Tibial nerve (tissue), 4 donors: ENCODE measurements at regions not wholly inside any gene's neighbourhood (a gene's known extent, or its start where the extent isn't known, plus 50 kb on each side); places are given as distances from the start of the nearest gene placed in this dataset.

Experiments used
- DNase-seq, 2 donors: peaks; one replicate each; pipeline ENCODE4 v3.0.0-alpha.2; 2019; ENCODE audit warnings: low spot score in 2 of 2
- H3K27ac ChIP-seq, 4 donors: fragments of 200-600 bp; sonication (generic) in 3 of 4; one replicate each; pipeline ENCODE4 v1.5.1; 2017 to 2019; ENCODE audit warnings: mild to moderate bottlenecking in 1 of 4
- H3K27me3 ChIP-seq, 2 donors: fragments of 200-600 bp; sonication (generic) in 1 of 2; one replicate each; pipeline versions ENCODE4 v1.5.1 to v1.6.0; 2017 to 2019
- H3K36me3 ChIP-seq, 3 donors: fragments of 200-600 bp; sonication (generic); one replicate each; pipeline ENCODE4 v1.5.1; 2018 to 2019
- H3K4me1 ChIP-seq, 4 donors: fragments of 200-600 bp; sonication (generic) in 3 of 4; one replicate each; pipeline ENCODE4 v1.5.1; 2017 to 2019
- H3K4me3 ChIP-seq, 4 donors: fragments of 200-600 bp; sonication (generic) in 3 of 4; one replicate each; pipeline ENCODE4 v1.5.1; 2017 to 2019; ENCODE audit warnings: mild to moderate bottlenecking in 1 of 4, moderate library complexity in 1 of 4
- H3K9me3 ChIP-seq, 4 donors: fragments of 200-600 bp; sonication (generic) in 3 of 4; one replicate each; pipeline ENCODE4 v1.5.1; 2017 to 2019
- EP300 ChIP-seq, 2 donors: sonication (generic); formaldehyde crosslinking; IDR thresholded peaks; one replicate each; pipeline ENCODE4 v1.6.1; 2017; ENCODE audit warnings: antibody characterized with exemption in 2 of 2, mild to moderate bottlenecking in 1 of 2
- POLR2A ChIP-seq, 2 donors: fragments of 450-650 bp; IDR thresholded peaks; one replicate each; pipeline ENCODE4 v1.6.1; 2017; ENCODE audit warnings: antibody characterized with exemption in 2 of 2, mild to moderate bottlenecking in 2 of 2, moderate library complexity in 2 of 2
- WGBS, 2 donors: methylation state at CpG; one replicate each; pipeline ENCODE4 v1.1.5; 2018; 5-methylcytosine and 5-hydroxymethylcytosine counted together
- TF ChIP-seq, protein P1 (sequence below), 5 experiments: fragments of 200-600 bp in 3 of 5; fragments of 450-650 bp in 2 of 5; sonication (generic) in 3 of 5; IDR thresholded peaks; one replicate each; pipeline ENCODE4 v1.5.1; 2016 to 2019; ENCODE audit warnings: antibody characterized with exemption in 5 of 5, mild to moderate bottlenecking in 3 of 5, moderate library complexity in 2 of 5

DNA sequence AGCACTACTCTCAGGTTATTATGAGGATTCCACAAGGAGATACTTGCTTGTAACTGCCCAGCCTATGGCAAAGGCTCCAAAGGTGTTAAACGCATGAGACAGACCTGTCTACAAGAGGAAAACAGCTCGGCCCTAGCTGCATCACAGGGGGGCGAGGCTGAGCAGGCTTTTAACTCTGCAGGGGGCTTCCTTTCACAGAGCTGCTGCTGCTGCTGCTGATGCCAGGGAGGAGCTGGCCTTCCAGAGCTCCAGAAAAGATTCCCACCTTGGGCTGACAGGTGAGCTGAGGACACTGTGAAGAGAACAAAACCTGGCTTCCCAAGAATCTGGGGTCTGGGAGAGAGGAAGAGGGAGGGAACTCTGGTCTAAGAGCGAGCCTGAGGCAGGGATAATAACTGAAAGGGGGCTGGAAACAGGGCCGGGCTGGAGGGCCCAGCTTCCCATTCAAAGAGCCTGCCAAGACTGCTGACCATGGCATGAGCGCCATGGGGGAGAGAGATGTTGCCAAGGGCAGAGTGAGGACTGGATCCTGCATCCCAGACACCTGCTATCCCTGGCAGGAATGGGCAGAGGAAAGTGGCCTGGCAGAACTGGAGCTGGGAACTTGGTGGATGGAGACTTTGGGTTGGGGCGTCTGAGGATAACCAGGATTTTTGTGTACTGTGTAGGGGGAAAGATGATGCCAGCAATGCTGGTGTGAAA is 211.1 kb upstream of the LRFN2 start:
- H3K36me3 ChIP-seq = no peaks in the 10 kb centered on the region
- H3K27me3 ChIP-seq = no peaks in the 10 kb centered on the region
- no peak overlapping the region for H3K27ac ChIP-seq
- TF ChIP-seq, protein P1, sequence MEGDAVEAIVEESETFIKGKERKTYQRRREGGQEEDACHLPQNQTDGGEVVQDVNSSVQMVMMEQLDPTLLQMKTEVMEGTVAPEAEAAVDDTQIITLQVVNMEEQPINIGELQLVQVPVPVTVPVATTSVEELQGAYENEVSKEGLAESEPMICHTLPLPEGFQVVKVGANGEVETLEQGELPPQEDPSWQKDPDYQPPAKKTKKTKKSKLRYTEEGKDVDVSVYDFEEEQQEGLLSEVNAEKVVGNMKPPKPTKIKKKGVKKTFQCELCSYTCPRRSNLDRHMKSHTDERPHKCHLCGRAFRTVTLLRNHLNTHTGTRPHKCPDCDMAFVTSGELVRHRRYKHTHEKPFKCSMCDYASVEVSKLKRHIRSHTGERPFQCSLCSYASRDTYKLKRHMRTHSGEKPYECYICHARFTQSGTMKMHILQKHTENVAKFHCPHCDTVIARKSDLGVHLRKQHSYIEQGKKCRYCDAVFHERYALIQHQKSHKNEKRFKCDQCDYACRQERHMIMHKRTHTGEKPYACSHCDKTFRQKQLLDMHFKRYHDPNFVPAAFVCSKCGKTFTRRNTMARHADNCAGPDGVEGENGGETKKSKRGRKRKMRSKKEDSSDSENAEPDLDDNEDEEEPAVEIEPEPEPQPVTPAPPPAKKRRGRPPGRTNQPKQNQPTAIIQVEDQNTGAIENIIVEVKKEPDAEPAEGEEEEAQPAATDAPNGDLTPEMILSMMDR (IDR thresholded peaks at IDR 0.05) = no peak
- TF ChIP-seq POLR2A (IDR thresholded peaks at IDR 0.05) (no peak), EP300 (IDR thresholded peaks at IDR 0.05) (no peak)
- no peaks in the 10 kb centered on the region for H3K4me1 ChIP-seq
- DNase-seq = no peak
- H3K4me3 ChIP-seq = no peak overlapping the region
- no peaks in the 10 kb centered on the region for H3K9me3 ChIP-seq
- WGBS, 2 donors = 76 to 83% methylated on average over 7 of the region's 7 CpGs

DNA sequence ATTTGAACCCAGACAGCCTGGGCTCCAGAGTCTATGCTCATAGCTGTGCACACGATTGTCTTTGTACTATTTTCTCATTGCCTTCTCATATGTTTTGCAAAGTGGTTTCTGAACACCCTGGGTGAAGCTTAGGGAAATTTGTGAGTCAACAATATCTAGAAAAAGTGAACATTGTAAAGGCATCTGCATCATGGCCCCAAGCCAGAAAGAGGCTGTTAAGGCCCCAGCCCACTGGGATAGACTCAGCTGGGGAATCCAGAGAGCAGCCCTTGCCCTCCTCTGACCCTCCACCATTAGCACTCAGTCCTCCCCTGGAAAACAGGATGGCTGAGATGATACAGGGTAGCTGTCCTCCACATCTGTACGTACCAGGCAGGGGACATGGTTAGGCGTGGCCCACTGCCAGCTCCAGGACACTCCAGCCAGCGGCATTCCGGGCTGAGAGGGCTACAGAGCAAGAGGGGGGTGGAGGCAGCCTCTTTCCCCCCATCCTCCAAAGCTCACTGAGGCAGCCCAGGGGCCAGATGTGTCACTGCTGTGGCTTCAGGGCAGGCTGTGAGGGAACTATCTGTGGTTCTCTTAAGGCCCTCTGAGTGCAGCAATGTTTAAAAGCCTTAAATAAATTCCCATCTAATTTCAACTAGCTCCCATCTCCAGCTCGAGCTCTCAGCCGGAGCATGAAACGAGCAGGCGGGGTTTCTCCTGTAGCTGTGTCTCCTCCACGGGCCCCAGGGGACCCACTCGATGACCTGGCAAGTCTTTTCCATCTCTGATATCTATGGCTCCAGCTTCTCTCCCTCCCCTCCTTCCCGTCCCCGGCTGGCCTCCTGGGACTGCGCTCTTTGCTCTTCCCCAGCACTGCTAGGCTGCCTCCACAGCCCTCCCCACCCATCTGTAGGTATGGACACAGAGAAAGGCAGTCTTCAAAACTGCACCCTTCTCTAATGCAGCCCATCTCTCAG is 209.4 kb upstream of the LRFN2 start:
- no peaks in the 10 kb centered on the region for H3K9me3 ChIP-seq
- H3K4me1 ChIP-seq = no peaks in the 10 kb centered on the region
- TF ChIP-seq POLR2A (IDR thresholded peaks at IDR 0.05) (no peak), EP300 (IDR thresholded peaks at IDR 0.05) (no peak)
- TF ChIP-seq, protein P1 (IDR thresholded peaks at IDR 0.05) = no peak
- no peaks in the 10 kb centered on the region for H3K27me3 ChIP-seq
- no peak overlapping the region for H3K4me3 ChIP-seq
- no peak overlapping the region for H3K27ac ChIP-seq
- no peak for DNase-seq
- no peaks in the 10 kb centered on the region for H3K36me3 ChIP-seq
- WGBS, 2 donors = 47 to 61% methylated on average over 12 to 14 of the region's 14 CpGs

DNA sequence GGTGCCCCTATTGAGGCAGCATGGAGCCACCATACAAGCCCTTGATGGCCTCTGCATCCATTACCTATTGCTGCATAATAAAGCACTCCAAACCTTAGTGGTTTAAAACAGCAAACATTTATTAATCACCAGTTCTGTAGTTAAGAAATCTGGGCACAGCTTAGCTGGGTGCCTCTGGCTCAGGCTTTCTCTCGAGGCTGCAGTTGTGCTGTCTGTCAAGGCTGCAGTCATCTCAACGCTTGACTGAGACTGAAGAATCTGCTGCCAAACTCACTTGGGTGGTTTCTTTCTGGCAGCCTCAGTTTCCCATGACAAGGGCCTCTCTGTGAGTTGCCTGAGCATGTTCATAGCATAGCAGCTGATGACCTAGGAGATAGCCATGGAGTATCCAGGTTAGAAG is 207.4 kb upstream of the LRFN2 start:
- H3K27me3 ChIP-seq = no peaks in the 10 kb centered on the region
- H3K4me1 ChIP-seq = no peaks in the 10 kb centered on the region
- no peak for DNase-seq
- no peak overlapping the region for H3K4me3 ChIP-seq
- no peaks in the 10 kb centered on the region for H3K9me3 ChIP-seq
- 56 to 73% methylated on average over 2 of the region's 2 CpGs for WGBS, 2 donors
- no peaks in the 10 kb centered on the region for H3K36me3 ChIP-seq
- no peak overlapping the region for H3K27ac ChIP-seq
- TF ChIP-seq, protein P1 (IDR thresholded peaks at IDR 0.05) = no peak

DNA sequence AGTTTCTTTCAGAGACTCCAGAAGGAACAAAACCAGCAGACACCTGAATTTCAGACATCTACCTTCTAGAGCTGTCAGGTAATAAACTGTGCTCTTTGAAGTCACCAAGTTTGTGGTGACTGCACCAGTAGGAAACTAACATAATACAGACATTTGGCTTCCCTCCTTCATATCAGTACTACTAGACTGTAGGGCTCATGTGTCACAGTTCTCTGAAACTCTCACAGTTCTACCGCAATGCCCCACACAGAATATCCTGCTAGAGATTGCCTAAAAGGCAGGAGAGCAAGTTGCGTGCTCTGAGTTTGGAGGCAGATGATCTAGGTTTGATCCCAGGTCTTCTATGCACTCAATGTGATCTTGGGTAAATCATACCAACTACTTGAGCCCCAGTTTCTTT is 205.0 kb upstream of the LRFN2 start:
- no peak for DNase-seq
- Histone ChIP-seq H3K36me3 (no peaks in the 10 kb centered on the region), H3K27ac (no peak overlapping the region), H3K4me3 (no peak overlapping the region), H3K4me1 (no peaks in the 10 kb centered on the region), H3K9me3 (no peaks in the 10 kb centered on the region), H3K27me3 (no peaks in the 10 kb centered on the region)
- TF ChIP-seq, protein P1 (IDR thresholded peaks at IDR 0.05) = no peak
- TF ChIP-seq POLR2A (IDR thresholded peaks at IDR 0.05) (no peak), EP300 (IDR thresholded peaks at IDR 0.05) (no peak)
- WGBS, 2 donors = 95 to 100% methylated on average over 2 of the region's 2 CpGs

DNA sequence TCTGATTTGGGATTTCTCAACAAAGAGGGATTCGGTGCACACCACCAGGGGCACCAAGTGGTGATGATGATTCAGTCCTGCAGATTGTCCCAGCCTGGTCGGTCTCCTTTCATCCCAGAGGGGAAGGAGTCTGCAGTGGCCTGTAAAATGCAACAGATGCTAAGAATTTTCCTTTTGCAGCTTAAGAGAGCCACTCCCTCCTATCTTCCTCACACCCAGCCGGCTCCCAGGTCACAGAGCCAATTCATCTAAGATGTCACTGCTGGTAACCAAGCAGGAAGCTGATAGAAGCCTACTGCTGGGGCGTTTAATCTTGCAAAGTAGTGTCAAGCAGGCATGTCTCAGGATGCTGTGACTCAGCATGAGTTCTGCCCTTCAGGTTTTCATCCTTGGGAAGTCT is 203.8 kb upstream of the LRFN2 start:
- Histone ChIP-seq H3K9me3 (no peaks in the 10 kb centered on the region), H3K4me3 (no peak overlapping the region), H3K27me3 (no peaks in the 10 kb centered on the region), H3K27ac (no peak overlapping the region), H3K36me3 (no peaks in the 10 kb centered on the region), H3K4me1 (no peaks in the 10 kb centered on the region)
- no peak for DNase-seq
- 52% methylated on average over 4 of the region's 4 CpGs for WGBS, 2 donors
- TF ChIP-seq, protein P1 (IDR thresholded peaks at IDR 0.05) = no peak
- TF ChIP-seq EP300 (IDR thresholded peaks at IDR 0.05) (no peak), POLR2A (IDR thresholded peaks at IDR 0.05) (no peak)
